Spleen (tissue), 11 donors: ENCODE measurements at regions not wholly inside any gene's neighbourhood (a gene's known extent, or its start where the extent isn't known, plus 50 kb on each side); places are given as distances from the start of the nearest gene placed in this dataset.
"Not testable (repeated sequence)": the region's sequence is repeated elsewhere in the genome, so short reads cannot be mapped to it uniquely, and the experiment has no call there.

Experiments used
- DNase-seq: peaks from one replicate; pipeline ENCODE4 v3.0.0-alpha.2; 2020
- H3K27ac ChIP-seq, 8 donors: fragments of 200-600 bp; sonication (generic) in 7 of 8; 1 replicate in 4 of 8; 2 replicates in 4 of 8; pipeline versions ENCODE4 v1.5.0 to v1.8.0; 2016 to 2021; ENCODE audit warnings: inconsistent platforms in 4 of 8, mild to moderate bottlenecking in 4 of 8, moderate library complexity in 1 of 8
- H3K27me3 ChIP-seq, 7 donors: fragments of 200-600 bp; sonication (generic) in 6 of 7; replicated peaks in 1 of 7; 1 replicate in 4 of 7; 2 replicates in 3 of 7; pipeline versions ENCODE4 v1.5.0 to v1.8.0; 2016 to 2021; ENCODE audit warnings: inconsistent platforms in 3 of 7, mild to moderate bottlenecking in 1 of 7
- H3K36me3 ChIP-seq, 6 donors: fragments of 200-600 bp; sonication (generic) in 5 of 6; 1 replicate in 4 of 6; 2 replicates in 2 of 6; pipeline versions ENCODE4 v1.5.0 to v1.8.0; 2016 to 2021; ENCODE audit warnings: inconsistent platforms in 2 of 6
- H3K4me1 ChIP-seq, 6 donors: fragments of 200-600 bp; sonication (generic) in 5 of 6; 1 replicate in 3 of 6; 2 replicates in 3 of 6; pipeline versions ENCODE4 v1.5.0 to v1.8.0; 2016 to 2021; ENCODE audit warnings: inconsistent platforms in 3 of 6
- H3K4me3 ChIP-seq, 8 donors: fragments of 200-600 bp; sonication (generic) in 7 of 8; 1 replicate in 4 of 8; 2 replicates in 4 of 8; pipeline versions ENCODE4 v1.5.0 to v1.8.0; 2016 to 2021; ENCODE audit warnings: inconsistent platforms in 4 of 8, mild to moderate bottlenecking in 4 of 8, moderate library complexity in 2 of 8
- H3K9me3 ChIP-seq, 8 donors: fragments of 200-600 bp; sonication (generic) in 7 of 8; 1 replicate in 4 of 8; 2 replicates in 4 of 8; pipeline versions ENCODE4 v1.5.0 to v1.8.0; 2016 to 2021; ENCODE audit warnings: inconsistent platforms in 4 of 8
- CTCF ChIP-seq, 11 experiments: fragments of 200-600 bp in 7 of 11; fragments of 450-650 bp in 4 of 11; sonication (generic) in 4 of 11; IDR thresholded peaks in 8 of 11; conservative IDR thresholded peaks in 3 of 11; 1 replicate in 7 of 11; 2 replicates in 4 of 11; pipeline versions ENCODE4 v1.4.0 to v1.8.0; 2016 to 2021; ENCODE audit warnings: antibody characterized with exemption in 11 of 11, inconsistent platforms in 4 of 11, mild to moderate bottlenecking in 1 of 11
- POLR2A ChIP-seq, 3 donors: fragments of 450-650 bp; IDR thresholded peaks; one replicate each; pipeline ENCODE4 v1.5.1; 2017; ENCODE audit warnings: antibody characterized with exemption in 3 of 3, mild to moderate bottlenecking in 1 of 3
- POLR2AphosphoS5 ChIP-seq, 3 donors: sonication (generic); formaldehyde crosslinking; IDR thresholded peaks; one replicate each; pipeline ENCODE4 v1.5.1; 2017; ENCODE audit warnings: antibody characterized with exemption in 3 of 3
- WGBS, 5 donors: extraction: QIAGEN DNeasy Blood & Tissue Kit in 3 of 5; methylation state at CpG; one replicate each; pipeline versions ENCODE4 v1.1.5 to v1.1.7; 2013 to 2018; 5-methylcytosine and 5-hydroxymethylcytosine counted together
- intact Hi-C: fragments of 100-400 bp; cut with DNase I; formaldehyde crosslinking; loops from one replicate; pipeline ENCODE4 v1.15.0; 2023; ENCODE audit warnings: low total_unique reads
- donor health status: healthy with polysubstance abuse.
- donor health status: DM: no; HTN: no; CAD: no; lungs with moderate emphysema.
- donor health status: DM: no; HTN: no; CAD: no.
- donor health status: Bipolar disorder and iron deficiency.
- donor health status: healthy.
- donor health status: DM: no; HTN: no; CAD: no.
- donor health status: DM: yes; HTN: yes; CAD: no.

- Histone ChIP-seq H3K27ac (no peak overlapping the region), H3K4me1 (no peaks in the 10 kb centered on the region), H3K9me3 (no peaks in the 10 kb centered on the region), H3K36me3 (no peaks in the 10 kb centered on the region), H3K4me3 (no peak overlapping the region), H3K27me3 (no peaks in the 10 kb centered on the region)
- no peak for TF ChIP-seq CTCF (IDR thresholded peaks at IDR 0.05 in 8 of 11, conservative IDR thresholded peaks at IDR 0.05 in 3 of 11)
- intact Hi-C loops: no loop called here
- no peak for DNase-seq
Observed at GRCh38 chr7:131154380-131154779, 173.3 kb upstream of the MKLN1 start.

- no peaks in the 10 kb centered on the region for H3K4me1 ChIP-seq
- H3K36me3 ChIP-seq: no peaks in the 10 kb centered on the region
- H3K27ac ChIP-seq: no peak overlapping the region
- no peaks in the 10 kb centered on the region for H3K27me3 ChIP-seq
- WGBS, 5 donors: 84 to 92% (median 87%) methylated on average over 14 of the region's 14 CpGs
- intact Hi-C loops: no loop called here
- no peaks in the 10 kb centered on the region for H3K9me3 ChIP-seq
- TF ChIP-seq CTCF (IDR thresholded peaks at IDR 0.05 in 8 of 11, conservative IDR thresholded peaks at IDR 0.05 in 3 of 11) (no peak), POLR2AphosphoS5 (IDR thresholded peaks at IDR 0.05) (no peak), POLR2A (IDR thresholded peaks at IDR 0.05) (no peak)
- DNase-seq: no peak
- no peak overlapping the region for H3K4me3 ChIP-seq
Observed at GRCh38 chr7:131157530-131158243, 170.0 kb upstream of the MKLN1 start.

- intact Hi-C loops, H3K27ac ChIP-seq, H3K9me3 ChIP-seq, H3K27me3 ChIP-seq, DNase-seq, H3K36me3 ChIP-seq, H3K4me3 ChIP-seq, H3K4me1 ChIP-seq: not testable (repeated sequence)
- WGBS, 5 donors: 81 to 97% (median 93%) methylated on average over 2 of the region's 2 CpGs
Observed at GRCh38 chr7:131158244-131158636, 169.4 kb upstream of the MKLN1 start.

GRCh38 chr7:131159961-131160361, 167.7 kb upstream of the MKLN1 start:
- TF ChIP-seq CTCF (IDR thresholded peaks at IDR 0.05 in 8 of 11, conservative IDR thresholded peaks at IDR 0.05 in 3 of 11) (no peak), POLR2A (IDR thresholded peaks at IDR 0.05) (no peak), POLR2AphosphoS5 (IDR thresholded peaks at IDR 0.05) (no peak)
- Histone ChIP-seq H3K36me3 (no peaks in the 10 kb centered on the region), H3K9me3 (no peaks in the 10 kb centered on the region), H3K27me3 (no peaks in the 10 kb centered on the region), H3K4me3 (no peak overlapping the region), H3K4me1 (no peaks in the 10 kb centered on the region), H3K27ac (no peak overlapping the region)
- no peak for DNase-seq
- WGBS, 5 donors: 78 to 98% (median 90%) methylated on average over 2 of the region's 2 CpGs
- intact Hi-C loops: no loop called here

GRCh38 chr7:131161103-131161502, 166.6 kb upstream of the MKLN1 start:
- 87 to 97% (median 93%) methylated on average over 3 of the region's 3 CpGs for WGBS, 5 donors
- no peak overlapping the region for H3K4me3 ChIP-seq
- TF ChIP-seq POLR2AphosphoS5 (IDR thresholded peaks at IDR 0.05): no peak
- no peak for TF ChIP-seq POLR2A (IDR thresholded peaks at IDR 0.05)
- TF ChIP-seq CTCF (IDR thresholded peaks at IDR 0.05 in 8 of 11, conservative IDR thresholded peaks at IDR 0.05 in 3 of 11): no peak
- DNase-seq: no peak
- H3K27me3 ChIP-seq: no peaks in the 10 kb centered on the region
- no peaks in the 10 kb centered on the region for H3K9me3 ChIP-seq
- no peaks in the 10 kb centered on the region for H3K36me3 ChIP-seq
- intact Hi-C loops: no loop called here
- no peaks in the 10 kb centered on the region for H3K4me1 ChIP-seq
- no peak overlapping the region for H3K27ac ChIP-seq
